ENCODE measurements at regions not wholly inside any gene's neighbourhood (a gene's known extent, or its start where the extent isn't known, plus 50 kb on each side); places are given as distances from the start of the nearest gene placed in this dataset.

DNA sequence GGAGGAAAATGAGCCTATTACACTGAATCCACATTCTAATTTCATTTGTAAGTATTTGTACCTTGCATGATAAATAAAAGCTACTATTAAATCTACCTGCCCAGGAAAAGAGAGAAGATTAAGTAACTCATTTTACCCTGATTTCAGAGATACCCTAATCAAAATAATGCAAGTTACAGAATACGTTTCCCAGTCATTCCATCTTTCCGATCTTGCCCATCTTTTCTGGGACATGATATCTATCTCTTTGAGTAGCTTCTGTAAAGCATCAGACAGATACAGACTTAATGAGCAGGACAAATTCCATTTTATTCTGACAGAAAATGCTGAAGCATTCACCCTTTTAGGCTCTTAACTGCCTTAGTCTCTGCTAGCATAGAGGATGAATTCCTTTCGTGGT is 56.6 kb downstream of the SPRY2 start:
- no peaks in the 10 kb centered on the region; the same call in 1 of the 2 replicates for H3K9me3 ChIP-seq (ENCODE audit: control insufficient read depth, insufficient read depth, low read length)
- H3K4me3 ChIP-seq (ENCODE audit: low read depth, low read length) = no peak overlapping the region
- TF ChIP-seq, protein P1, sequence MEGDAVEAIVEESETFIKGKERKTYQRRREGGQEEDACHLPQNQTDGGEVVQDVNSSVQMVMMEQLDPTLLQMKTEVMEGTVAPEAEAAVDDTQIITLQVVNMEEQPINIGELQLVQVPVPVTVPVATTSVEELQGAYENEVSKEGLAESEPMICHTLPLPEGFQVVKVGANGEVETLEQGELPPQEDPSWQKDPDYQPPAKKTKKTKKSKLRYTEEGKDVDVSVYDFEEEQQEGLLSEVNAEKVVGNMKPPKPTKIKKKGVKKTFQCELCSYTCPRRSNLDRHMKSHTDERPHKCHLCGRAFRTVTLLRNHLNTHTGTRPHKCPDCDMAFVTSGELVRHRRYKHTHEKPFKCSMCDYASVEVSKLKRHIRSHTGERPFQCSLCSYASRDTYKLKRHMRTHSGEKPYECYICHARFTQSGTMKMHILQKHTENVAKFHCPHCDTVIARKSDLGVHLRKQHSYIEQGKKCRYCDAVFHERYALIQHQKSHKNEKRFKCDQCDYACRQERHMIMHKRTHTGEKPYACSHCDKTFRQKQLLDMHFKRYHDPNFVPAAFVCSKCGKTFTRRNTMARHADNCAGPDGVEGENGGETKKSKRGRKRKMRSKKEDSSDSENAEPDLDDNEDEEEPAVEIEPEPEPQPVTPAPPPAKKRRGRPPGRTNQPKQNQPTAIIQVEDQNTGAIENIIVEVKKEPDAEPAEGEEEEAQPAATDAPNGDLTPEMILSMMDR (IDR thresholded peaks at IDR 0.05; ENCODE audit: low read depth, low read length) = no peak
- no peak overlapping the region for H3K27ac ChIP-seq (ENCODE audit: low read depth, low read length)
- no peak for DNase-seq (ENCODE audit: low read depth, low spot score)
- no peaks in the 10 kb centered on the region for H3K27me3 ChIP-seq (ENCODE audit: control insufficient read depth, insufficient read depth, low read length)
- ChIA-PET CTCF (interaction anchor here (1.7 kb wide), 1 partner anchor 59 kb away, joined by 5 read pairs; no protein-coding TSS in a partner anchor), POLR2A (no interaction called here)

DNA sequence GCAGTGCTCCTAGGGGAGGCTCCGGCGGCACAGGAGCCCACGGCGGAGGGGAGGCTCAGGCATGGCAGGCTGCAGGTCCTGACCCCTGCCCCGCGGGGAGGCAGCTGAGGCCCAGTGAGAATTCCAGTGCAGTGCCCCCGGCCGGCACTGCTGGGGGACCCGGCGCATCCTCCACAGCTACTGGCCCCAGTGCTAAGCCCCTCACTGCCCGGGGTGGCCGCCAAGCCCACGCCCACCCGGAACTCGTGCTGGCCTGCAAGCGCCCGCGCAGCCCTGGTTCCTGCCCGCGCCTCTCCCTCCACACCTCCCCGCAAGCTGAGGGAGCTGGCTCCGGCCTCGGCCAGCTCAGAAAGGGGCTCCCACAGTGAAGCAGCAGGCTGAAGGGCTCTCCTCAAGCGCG is 62.2 kb downstream of the SPRY2 start:
- POLR2A ChIA-PET = no interaction called here
- TF ChIP-seq, protein P1 (IDR thresholded peaks at IDR 0.05; ENCODE audit: low read depth, low read length) = no peak
- Histone ChIP-seq H3K27me3 (ENCODE audit: control insufficient read depth, insufficient read depth, low read length) (no peaks in the 10 kb centered on the region), H3K9me3 (ENCODE audit: control insufficient read depth, insufficient read depth, low read length) (peaks cover 12% of the 10 kb centered on the region), H3K4me3 (ENCODE audit: low read depth, low read length) (no peak overlapping the region), H3K27ac (ENCODE audit: low read depth, low read length) (no peak overlapping the region)
- CTCF ChIA-PET = no interaction called here
- no peak for DNase-seq (ENCODE audit: low read depth, low spot score)

DNA sequence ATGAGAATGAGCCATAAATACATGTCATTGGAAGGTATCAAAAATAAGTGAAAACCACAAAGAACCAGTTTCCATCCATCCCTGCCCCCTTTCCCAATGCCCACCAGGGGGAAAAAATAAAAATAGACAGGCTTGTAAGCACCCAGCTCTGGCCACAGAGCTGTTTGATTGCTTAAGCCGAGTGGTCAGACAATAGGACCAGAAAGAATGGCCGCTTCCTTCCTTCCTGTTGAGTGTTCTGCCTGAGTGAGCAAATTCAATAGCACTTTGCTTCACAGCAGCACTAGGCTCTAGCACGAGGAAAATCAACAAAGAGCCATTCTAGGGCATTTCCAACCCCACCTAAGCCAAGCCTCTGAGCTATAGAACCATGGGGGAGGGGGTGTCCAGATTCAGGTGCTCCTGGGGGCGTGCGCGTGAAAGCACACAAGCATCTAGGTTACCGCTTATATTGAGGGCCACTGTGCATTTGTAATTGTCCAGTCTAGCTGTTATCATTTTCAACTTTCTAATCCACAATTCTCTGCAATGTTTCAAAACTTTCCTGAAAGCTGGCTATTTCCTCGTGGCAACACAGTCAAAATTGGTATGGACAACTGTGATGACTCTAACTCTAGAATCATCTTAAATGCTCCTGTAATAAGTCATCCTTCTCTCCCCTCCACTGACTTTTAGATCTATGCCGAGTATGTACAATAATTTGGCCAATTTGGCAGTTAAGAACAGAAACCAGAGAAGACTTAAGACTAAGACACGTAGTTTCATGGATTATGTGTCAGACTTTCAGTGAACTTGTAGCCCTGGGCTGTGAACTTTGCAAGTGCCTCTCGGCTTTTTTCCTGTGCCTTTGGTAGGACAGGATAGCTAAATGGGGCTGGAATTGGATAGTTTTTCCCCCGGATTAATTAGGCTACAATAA is 64.3 kb downstream of the SPRY2 start:
- TF ChIP-seq, protein P1 (IDR thresholded peaks at IDR 0.05; ENCODE audit: low read depth, low read length) = no peak
- ChIA-PET POLR2A (no interaction called here), CTCF (no interaction called here)
- Histone ChIP-seq H3K27ac (ENCODE audit: low read depth, low read length) (no peak overlapping the region), H3K9me3 (ENCODE audit: control insufficient read depth, insufficient read depth, low read length) (peaks cover 12% of the 10 kb centered on the region), H3K27me3 (ENCODE audit: control insufficient read depth, insufficient read depth, low read length) (no peaks in the 10 kb centered on the region), H3K4me3 (ENCODE audit: low read depth, low read length) (no peak overlapping the region)
- no peak for DNase-seq (ENCODE audit: low read depth, low spot score)

DNA sequence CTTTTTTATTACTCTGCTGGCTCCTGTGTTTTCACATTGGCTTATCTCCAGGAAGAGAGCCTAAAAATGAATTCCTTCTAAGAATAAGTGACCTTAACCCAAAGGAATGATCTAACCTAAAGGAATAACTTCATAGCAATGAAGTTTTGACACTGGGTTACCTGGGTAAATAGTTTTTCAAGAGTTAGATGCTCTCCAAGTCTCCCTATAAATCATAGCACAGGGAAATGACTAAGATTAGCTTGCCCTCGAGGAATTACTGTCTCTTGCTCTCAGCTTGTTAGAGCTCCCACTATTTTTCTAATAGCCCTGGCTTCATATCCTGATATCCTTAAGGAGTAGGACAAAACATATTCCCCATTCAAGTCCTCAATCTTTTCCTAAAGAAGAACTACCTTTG is 66.3 kb downstream of the SPRY2 start:
- peaks cover 12% of the 10 kb centered on the region for H3K9me3 ChIP-seq (ENCODE audit: control insufficient read depth, insufficient read depth, low read length)
- no peaks in the 10 kb centered on the region for H3K27me3 ChIP-seq (ENCODE audit: control insufficient read depth, insufficient read depth, low read length)
- no peak overlapping the region for H3K4me3 ChIP-seq (ENCODE audit: low read depth, low read length)
- H3K27ac ChIP-seq (ENCODE audit: low read depth, low read length) = no peak overlapping the region
- no peak for DNase-seq (ENCODE audit: low read depth, low spot score)
- TF ChIP-seq, protein P1 (IDR thresholded peaks at IDR 0.05; ENCODE audit: low read depth, low read length) = no peak
- ChIA-PET CTCF (no interaction called here), POLR2A (no interaction called here)

DNA sequence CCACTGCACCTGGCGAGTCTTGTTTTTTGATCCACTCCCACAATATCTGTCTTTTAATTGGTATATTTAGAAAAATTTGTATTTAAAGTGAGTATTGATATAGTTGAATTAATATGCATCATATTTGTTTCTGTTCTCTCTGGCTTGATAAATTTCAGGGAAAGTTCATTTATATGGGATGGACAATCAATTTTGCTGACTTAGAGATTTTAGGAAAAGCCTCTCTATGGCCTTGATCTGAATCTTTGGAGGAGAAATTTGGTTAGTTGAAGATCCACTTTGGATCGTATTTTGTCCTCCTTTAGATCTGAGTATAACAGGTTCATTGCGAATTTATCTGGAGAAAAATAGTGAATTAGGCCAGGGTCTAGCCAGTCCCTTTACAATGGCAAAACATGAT is 67.2 kb downstream of the SPRY2 start:
- CTCF ChIA-PET = no interaction called here
- TF ChIP-seq, protein P1 (IDR thresholded peaks at IDR 0.05; ENCODE audit: low read depth, low read length) = no peak
- no peak for DNase-seq (ENCODE audit: low read depth, low spot score)

More for the DNA sequence above, 67.2 kb downstream of the SPRY2 start:
- peaks cover 9% of the 10 kb centered on the region for H3K9me3 ChIP-seq (ENCODE audit: control insufficient read depth, insufficient read depth, low read length)
- H3K27ac ChIP-seq (ENCODE audit: low read depth, low read length) = no peak overlapping the region
- no peak overlapping the region for H3K4me3 ChIP-seq (ENCODE audit: low read depth, low read length)
- no peaks in the 10 kb centered on the region for H3K27me3 ChIP-seq (ENCODE audit: control insufficient read depth, insufficient read depth, low read length)
- POLR2A ChIA-PET = no interaction called here

All from AG04450 (cell line).